Esophagus mucosa (tissue), 1 donor: ENCODE measurements at regions not wholly inside any gene's neighbourhood (a gene's known extent, or its start where the extent isn't known, plus 50 kb on each side); places are given as distances from the start of the nearest gene placed in this dataset.

Experiments
- ATAC-seq: fragments of 200-7000 bp; cut with Tn5 transposase; one replicate; pipeline ENCODE4 v1.9.1; 2020
- donor health status: DM: yes; HTN: yes; CAD: no.

GRCh38 chr10:33402220-33403073, 68.0 kb upstream of the NRP1 start:
- no peak for ATAC-seq

DNA sequence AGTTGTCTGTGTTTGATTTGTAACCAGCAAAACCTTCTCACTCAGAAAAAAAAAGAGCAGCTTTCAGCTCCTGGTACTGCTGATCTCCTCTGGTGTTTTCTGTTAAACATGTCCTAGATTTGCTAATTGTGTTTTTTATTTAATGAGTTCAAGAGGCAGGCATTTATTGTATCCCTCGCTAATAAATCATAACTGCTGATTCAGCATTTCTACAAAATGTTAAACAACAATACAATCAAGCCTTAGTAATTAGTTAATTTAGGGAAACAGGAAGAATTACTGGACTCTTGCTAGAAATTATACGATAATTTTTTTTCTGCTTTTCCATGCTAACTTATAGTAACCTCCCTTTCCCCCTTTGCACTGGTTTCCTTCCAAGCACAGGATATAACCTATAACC, 66.8 kb upstream of the NRP1 start:
- ATAC-seq, result no peak

DNA sequence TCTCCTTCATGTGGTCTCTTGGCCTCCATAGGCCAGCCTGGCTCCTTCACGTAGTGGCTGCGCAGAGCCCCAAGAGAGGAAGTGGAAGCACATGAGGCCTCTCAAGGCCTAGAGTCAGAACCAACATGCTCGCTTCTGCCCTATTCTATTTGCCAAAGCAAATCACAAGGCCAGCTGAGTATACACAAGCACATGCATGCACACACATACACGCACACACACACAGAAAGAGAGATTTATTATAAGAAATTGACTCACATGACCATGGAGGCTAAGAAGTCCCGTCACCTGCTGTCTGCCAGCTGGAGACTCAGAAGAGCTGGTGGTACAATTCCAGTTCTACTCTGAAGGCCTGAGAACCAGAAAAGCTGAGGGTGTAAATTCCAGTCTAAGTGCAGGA, 64.3 kb upstream of the NRP1 start:
- ATAC-seq, result no peak

DNA sequence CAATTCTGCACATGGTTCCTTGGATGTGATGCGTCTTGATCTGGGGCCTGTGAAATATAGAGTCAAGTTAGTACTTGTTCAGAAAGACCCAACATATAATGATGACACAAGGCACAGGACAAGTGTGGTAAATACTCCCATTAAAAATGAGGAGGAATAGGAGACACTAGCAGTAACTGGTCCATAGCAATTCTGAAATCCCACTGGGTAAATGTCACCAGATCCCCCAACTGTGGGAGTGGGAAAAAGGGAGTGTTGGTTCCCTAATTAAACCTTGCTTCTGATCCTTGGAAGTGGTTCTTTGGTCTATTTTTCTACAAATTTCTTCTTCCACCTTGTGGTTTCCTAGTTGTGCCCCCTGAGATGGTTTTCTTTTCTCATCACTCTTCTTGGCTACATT, 62.5 kb upstream of the NRP1 start:
- no peak for ATAC-seq

- no peak for ATAC-seq
Measured at GRCh38 chr10:33396279-33396678, 61.8 kb upstream of the NRP1 start.

- ATAC-seq, result no peak
Measured at GRCh38 chr10:33395201-33395600, 60.7 kb upstream of the NRP1 start.

DNA sequence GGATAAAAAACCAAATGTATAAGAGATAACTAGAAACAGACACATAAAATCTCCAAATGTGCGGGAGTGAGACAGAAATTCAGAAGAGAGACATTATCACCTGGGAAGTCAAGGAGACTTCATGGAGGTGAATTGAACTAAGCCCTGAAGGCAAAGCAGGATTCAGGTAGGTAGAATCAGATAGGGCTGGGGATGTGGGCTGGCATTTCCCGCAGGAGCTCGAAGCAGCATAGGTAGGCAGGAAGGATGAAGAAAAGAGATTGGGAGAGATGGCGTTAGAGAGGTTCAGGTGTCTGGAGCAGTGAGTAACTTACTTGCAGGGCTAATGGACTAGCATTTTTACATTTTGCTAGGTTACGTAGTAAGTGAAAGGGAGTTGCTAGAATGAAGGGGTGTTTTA, 58.2 kb upstream of the NRP1 start:
- ATAC-seq, result no peak

DNA sequence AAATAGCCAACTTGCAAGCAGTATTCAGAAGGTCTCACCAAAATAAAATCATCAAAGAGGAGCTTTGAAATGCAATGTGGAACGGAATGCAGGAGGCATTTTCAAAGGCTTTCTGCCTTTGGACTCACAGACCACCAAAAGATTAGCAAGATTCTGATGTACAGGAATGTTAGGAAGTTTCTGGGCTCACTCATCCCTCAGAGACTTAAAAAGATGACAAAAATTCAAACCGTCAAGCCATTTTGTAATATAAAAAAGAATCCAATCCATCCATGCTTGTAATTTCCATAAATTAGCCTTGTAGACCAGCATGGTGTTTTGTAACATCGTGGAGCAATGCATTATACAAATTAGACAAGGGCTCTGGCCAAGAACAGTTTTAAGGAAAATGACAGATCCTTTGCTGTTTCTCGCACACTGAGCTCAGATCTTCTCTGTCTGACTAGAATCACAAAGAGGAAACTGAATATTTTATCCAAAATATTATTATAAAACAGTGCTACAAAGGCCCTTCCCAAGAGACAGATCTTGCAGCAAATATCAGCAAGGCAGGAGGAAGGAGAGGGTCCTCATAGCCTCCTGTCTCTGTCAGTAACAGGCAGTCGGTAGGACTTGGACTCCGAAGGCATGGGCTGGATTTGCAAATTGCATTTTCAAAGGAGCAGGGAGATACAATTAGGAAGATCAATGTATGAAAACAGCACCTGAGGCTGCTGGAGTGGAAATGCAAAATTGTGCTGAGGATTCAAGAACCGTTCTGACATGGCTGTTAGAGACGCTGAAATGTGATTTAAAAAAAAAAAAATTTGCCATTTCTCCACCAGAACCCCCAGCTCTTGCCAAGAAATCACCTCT, 57.4 kb upstream of the NRP1 start:
- no peak for ATAC-seq

DNA sequence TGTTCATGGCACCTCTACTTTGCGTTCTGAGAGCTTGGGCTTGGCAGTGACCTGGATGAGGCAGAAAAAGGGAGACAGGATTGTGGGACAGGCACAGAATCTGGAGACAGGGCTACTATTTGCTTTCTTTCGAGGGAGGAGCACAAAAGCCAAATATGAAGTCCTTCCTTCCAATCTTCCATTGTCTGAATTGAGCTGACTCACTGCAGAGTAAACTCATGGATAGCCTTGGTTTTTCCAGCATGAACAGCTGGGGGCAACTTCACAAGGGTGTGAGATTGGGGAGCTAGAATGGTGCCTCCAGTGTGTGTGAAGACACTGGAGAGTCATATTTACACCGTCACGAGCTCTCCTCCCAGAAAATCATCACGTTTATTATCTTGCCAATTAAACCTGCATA, 55.6 kb upstream of the NRP1 start:
- no peak for ATAC-seq

DNA sequence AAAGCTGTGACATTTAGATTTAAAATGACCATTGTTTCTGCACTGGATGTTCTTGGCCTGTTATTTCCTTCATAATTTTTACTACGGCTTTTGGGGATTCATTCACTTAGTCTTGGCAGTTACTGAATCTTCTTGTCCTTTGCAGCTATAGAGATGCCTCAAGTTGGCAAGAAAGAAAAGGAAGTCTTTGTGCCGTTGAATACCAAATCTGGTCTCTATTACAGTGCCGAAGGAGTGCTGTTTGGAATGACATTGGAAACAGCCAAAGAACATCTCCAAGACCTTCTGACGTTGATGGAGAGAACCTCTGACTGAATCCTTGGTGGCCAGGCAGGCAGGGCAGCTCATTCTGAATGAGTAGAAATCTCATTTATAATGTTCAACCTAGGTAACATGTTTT, 54.3 kb upstream of the NRP1 start:
- ATAC-seq, result no peak

DNA sequence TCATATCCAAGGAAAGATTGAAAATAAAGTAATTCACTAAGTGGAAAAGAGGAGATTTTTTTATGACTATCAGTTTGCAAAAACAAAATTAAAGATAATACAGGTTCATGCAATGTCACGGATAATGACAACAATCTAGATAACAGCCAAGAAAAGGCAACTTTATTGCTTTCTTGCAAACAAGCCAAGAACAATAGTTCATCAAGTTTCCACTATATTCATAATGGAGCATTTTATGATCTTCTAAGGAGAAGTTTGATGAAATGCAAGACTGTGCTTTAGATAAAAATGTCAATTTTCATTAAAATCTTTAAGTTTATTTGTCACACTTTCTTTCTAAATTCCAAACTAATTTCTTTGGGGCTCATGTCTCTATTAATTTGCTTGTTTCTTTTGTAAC, 53.9 kb upstream of the NRP1 start:
- ATAC-seq, result no peak

GRCh38 chr10:33387720-33388119, 53.3 kb upstream of the NRP1 start:
- ATAC-seq, result no peak

GRCh38 chr10:33386926-33387325, 52.5 kb upstream of the NRP1 start:
- no peak for ATAC-seq

GRCh38 chr10:33385686-33386085, 51.2 kb upstream of the NRP1 start:
- ATAC-seq, result no peak

GRCh38 chr10:33385015-33385414, 50.5 kb upstream of the NRP1 start:
- ATAC-seq, result no peak
